DMS79 treated with DMSO at 0.1 percent for 48 hours (cell line): ENCODE measurements at regions not wholly inside any gene's neighbourhood (a gene's known extent, or its start where the extent isn't known, plus 50 kb on each side); places are given as distances from the start of the nearest gene placed in this dataset.
"Not testable (repeated sequence)": the region's sequence is repeated elsewhere in the genome, so short reads cannot be mapped to it uniquely, and the experiment has no call there.

ENCODE experiments used
- DNase-seq: peaks from one replicate; lab custom pipeline; 2025; lab: John Stamatoyannopoulos, UW

DNA sequence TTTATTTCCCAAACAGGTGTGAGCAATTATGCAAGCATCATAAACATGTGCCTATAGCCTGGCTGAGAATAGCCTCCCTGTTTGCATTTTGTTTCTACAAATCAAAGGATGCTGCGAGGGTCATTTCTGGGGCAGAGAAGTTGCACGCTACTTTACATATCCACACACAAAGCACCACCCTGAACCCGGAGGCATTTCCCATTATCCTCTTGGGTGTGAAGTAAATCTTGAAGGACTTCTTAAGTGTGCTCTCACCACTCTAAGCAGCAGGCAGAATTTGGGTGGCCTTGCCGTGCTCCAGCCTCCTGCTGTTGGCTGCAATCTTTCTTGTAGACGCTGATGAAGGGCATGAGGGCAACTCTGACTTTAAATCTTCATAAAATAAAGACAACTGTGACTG, 124.0 kb upstream of the TLE4 start:
- peak; percentile 12 for DNase-seq

DNA sequence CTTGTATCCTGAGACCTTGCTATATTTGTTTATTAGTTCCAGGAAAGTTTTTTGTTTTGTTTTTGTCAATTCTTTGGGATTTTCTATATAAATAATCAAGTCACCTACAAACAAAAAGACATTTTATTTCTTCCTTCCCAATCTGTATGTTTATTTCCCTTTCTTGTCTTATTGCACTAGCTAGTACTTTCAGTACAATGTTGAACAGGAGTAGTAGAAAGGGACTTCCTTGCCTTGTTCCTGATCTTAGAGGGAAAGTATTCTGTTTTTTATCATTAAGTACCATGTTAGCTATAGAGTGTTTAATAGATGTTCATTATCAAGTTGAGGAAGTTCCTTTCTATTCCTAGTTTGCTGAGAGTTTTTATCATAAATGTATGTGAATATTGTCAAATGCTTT, 119.5 kb upstream of the TLE4 start:
- no peak for DNase-seq

DNA sequence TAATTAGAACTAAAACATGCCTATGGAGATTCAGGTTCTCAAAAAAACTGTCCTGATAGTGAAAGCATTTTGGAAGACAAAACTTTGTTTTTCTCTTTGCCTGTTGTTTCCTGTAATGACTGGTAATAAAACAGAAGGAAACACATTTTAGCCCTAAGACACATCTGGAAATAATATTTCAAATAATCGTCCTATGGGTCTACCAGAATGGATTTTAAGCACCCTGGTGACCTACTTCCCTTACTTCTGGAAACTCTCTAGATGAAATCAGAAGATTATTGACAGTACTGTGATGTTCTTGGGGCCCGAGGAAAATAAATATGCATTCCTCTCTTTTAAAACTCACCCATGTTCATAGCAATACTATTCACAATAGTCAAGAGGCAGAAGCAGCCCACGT, 110.1 kb upstream of the TLE4 start:
- no peak for DNase-seq

DNA sequence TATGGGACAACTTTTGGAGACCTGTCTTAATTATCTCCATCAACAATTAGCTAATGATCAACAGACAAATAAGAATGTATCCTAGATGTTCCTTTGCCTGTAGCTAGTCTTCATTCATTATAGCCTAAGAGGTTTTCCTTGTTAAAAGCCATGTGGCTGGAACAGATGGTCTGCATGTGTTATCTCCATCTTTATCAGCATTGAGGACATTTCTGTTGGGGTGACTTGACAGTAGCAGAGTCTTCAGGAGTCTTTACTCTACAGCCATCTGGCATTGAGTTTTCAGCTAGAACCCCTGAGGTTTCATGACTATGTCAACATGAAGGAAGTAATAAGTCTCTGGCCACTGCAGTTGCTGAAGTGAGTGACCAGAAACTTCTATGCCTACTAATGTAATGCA, 106.6 kb upstream of the TLE4 start:
- DNase-seq, result no peak

DNA sequence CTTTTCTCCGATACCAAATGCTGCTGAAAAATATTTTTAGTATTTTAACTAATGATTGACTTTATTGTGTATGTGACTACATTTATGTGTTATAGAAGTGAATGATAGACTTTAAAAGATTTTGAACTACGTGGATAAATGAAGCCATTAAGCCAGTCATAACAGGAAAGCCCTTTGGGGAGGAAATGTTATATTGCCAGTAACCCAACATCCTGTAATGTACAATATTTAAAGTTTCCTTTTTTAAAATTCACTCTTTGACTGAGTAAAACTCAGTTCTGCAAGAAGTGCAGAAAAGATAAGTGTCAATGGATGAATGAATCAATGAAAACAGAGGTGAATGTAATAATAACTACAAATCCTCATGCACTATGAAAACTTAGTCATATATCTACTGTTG, 102.6 kb upstream of the TLE4 start:
- DNase-seq, result no peak

DNA sequence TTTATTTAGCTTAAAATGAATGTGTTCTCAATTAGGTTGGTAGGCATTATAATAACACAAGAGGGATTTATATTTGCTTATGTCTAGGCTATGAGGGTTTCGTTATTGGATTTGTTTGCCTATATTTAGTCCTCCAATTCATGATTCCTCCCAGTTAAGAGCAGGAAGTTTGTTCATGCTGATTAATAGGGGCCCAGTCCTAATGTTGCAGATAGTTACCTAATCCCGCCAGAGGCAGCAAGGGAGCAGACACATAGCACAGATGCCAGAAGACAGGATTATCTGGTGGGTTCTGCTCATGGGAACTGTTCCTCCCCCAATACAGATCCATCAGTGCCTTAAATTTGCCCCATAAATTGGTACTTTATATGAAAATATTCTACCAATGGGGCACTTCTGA, 100.8 kb upstream of the TLE4 start:
- no peak for DNase-seq

DNA sequence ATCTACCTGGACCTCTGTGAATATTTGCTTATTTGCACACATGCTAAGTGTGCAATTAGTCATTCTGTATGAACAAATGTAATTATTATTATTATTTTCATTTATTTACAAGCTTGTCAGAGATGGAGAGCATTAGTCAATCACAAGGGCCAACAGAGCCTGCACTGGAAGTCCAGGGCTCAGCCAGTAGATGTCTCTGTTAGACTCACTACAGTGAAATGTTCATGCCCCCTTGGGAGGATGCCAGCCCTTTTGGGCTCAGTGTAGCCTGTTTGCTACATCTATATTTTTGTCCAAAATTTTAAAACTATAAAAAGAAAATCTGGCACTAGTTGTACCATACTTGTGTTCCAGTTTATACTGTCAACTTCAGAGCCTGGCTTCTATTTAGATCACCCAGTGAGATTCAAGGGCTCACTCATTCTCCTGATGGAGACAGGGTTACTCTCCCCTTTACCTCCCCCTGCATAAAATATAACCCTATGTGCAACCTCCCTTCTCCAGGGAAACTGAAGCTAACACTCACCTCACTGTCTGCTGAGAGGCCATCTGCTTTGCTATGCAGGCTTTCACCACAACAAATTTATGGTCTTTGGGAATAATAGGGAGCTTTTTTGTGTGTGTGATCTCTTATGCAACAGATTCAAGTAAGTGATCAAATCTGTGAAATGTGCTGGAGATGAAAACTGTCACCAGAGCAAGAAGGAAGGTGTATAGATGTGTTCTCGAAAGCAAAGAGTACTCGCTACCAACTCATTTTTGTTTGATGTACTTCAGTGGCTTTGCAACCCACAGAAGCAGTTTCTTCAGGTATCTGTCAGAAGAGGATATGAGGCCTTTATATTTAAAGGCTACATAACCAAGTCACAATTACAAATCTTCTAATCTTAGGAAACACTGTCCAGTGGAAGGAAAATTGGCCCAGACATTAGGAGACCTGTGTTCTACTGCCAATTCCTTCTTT, 99.9 kb upstream of the TLE4 start:
- DNase-seq, result no peak

DNA sequence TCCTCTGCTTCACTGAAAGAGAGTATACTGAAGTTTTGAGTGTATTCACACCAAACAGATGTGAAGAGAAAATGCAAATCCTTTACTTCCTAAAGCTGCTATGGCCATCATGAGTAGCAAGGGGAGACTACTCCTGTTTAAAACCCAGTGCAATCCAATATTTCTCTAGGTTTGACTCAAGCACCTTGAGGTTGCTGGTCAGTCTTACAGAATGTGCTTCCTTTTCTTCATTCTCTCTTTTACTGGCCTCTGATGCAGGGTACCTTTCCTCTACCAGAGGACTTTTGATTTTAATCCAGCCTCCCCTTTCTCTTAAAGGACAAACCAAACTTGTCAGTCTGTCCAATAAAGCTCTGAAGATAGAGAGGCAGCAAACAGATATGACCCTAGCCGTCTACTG, 98.1 kb upstream of the TLE4 start:
- DNase-seq, result no peak

DNA sequence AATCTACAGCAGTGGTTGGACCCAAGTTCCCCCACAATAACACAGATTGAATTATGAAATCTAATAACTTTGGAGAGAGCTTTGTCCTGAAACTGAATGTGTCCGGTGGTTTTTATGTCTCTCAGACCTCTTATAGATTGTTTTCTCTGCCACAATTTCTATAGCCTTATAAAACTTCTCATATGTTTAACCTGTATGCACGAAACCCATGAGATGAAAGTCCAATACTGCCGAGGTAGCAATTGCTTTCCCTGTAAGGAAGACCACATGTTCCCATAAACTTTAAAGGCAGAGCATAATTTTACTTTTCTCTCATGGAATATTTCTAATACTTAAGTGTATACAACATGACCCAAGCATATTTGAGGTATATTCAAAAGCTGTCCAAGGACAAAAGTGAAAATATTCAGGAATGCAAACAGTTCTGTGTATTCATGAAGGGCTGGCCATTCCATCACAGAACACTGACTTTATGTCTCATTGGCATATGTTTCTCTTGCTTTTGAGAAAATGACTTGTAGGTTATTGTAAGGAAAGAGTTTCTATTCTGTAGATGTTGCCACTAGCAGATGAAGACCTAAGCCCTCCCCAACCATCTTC, 94.4 kb upstream of the TLE4 start:
- DNase-seq, result no peak

DNA sequence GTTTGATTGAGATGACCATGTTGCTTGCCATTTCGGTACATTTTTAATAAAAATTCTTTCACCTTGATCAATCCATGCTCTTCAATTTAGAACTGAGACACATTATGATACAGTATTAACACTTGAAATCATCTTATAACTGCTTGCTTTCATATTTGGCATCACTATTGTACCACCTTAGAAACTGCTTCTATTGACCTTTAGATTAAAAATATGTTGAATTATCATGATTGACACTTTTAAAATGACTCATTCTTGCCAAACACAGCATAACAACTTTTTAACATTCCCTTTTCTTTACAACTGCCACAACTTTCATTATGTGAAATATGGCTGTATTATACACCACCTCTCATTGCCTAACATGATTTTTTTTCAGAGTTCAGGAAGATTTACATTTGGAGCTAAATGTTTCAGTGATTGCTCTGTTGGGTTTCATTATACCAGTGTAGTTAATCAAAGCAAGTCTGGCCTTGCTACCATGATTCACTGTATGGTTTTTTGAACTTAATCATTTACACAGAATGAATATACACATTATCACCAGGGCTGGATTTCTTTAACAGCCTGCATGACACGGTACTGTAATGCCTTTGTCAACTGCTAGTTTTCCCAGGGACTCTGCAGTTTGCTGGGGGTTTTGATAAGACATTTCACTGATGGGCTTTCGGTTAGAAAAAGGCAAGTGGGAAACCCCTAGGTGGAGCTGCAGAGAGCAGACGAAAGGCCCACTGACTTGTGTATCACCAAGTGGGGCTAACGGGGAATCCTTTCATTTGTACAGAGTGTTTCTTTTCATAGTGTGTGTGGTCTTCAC, 93.6 kb upstream of the TLE4 start:
- DNase-seq, result no peak

DNA sequence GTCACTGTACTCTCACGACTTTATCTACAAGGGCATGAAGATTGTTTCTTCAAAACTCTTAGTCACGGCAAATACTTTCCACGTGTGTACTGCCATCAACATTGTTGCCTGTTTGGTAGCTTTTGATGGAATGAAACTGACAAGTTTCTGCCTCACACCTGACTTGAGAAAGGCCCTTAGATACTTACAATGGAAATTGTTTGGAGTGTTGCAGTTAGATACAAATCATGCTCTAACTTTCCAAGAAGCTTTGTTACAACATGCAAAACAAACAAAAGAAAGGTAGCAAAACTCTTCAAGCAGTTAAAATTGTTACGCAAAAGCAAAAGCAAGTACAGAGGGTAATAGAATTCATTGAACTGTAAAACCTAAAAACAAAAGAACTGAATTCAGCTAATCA, 91.1 kb upstream of the TLE4 start:
- DNase-seq, result no peak

DNA sequence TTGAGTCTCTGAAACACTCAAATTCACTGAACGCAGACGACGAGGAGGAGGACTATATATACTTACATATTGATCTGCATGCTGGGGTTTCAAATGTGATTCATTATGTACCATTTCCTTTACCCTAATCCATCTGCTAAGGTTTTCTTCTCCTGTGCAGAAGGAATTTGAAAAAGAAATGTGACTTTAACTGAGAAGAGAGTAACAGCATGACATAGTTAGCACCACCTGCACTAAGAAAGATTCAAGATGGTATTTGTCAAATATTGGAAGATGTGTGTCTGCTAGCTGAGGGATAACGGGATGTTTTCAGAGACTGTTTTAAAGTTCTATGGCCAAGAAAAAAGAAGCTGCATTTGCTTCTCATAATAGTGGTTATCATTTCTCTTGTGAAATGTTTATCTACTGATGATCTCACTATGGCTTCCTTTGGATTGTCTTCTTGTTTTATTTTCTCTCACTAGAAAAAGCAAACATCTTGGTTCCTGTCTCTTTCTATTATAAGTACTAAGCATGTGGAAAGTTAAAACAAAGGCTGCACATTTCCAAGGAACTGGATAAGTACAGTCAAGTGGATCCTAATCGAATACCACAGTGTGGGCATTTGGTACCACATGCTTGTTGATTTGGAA, 89.8 kb upstream of the TLE4 start:
- DNase-seq, result no peak

DNA sequence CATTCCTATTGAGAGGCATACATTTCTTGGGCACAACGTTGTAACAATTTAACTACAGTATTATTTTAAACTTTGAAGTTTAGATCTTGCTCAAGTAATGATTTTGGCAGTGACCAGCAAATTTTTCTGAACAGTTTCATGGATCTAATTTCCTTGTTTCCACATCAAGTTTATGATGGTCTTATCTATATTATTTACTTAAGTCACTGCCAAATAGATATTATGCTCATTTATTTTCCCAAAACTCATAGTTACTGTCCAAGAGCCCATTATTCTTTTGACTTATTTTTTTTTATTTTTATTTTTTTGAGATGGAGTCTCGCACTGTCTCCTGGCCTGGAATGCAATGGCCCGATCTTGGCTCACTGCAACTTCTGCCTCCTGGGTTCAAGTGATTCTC, 86.5 kb upstream of the TLE4 start:
- DNase-seq, result no peak

DNA sequence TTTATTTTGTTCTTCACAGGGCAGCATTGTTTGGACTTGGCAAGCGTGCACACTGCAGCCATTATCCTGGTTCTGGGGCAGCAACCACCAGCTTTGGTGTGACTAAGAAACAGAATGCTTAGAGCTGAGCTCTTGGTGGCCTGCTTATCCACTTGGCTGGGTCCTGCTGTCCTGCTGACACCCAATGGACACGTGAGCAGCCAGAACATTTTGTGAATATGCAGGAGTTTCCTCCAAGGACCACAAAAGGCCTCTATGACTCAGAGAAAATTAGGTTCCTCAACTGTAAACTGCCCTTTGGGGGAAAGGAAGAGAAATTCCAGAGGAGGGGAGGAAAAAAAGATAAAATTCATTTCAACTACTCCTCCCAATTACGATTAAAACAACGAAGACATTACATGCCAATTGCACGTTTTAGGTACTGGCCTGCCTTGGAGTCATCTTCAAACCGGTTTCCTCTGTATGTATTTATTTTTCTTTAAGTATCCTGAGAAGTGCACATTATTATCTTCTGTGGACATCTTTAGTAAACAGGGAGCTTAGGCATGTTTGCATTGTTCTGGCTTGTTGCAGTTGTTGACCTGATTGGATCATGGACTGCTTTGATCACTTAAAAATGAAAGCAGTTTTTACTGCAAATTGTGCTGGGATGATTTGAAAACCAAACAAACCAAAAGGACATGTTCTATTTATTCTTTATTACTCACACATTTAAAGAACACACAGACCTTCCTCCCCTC, 82.3 kb upstream of the TLE4 start:
- no peak for DNase-seq

DNA sequence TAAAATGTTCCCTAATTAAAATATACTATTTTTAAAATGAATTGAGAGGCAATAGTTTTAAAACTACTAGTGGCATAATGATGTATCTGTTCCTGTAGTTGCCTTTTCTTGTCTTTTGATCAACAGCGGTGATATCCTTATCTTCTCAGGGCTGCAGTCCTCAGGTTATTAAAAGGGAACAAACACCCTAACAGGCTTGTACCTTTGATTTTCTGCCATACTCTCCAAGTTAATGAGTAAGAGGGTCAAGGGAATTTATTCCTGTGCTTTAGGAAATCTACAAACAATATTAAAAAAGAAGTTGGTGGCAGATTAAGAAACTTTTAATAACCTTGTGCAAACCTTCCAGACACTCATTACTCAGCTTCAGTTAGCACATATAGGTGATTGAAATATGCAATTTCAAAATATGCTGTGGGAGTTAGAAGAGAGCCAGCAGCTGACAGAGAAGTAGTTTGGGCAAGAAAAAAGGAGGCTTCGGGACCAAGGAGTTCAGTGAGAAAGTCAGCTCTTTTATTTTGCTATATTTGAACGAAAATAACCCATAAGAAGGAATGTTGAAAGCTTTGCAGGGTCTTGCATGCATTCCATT, 81.0 kb upstream of the TLE4 start:
- no peak for DNase-seq

DNA sequence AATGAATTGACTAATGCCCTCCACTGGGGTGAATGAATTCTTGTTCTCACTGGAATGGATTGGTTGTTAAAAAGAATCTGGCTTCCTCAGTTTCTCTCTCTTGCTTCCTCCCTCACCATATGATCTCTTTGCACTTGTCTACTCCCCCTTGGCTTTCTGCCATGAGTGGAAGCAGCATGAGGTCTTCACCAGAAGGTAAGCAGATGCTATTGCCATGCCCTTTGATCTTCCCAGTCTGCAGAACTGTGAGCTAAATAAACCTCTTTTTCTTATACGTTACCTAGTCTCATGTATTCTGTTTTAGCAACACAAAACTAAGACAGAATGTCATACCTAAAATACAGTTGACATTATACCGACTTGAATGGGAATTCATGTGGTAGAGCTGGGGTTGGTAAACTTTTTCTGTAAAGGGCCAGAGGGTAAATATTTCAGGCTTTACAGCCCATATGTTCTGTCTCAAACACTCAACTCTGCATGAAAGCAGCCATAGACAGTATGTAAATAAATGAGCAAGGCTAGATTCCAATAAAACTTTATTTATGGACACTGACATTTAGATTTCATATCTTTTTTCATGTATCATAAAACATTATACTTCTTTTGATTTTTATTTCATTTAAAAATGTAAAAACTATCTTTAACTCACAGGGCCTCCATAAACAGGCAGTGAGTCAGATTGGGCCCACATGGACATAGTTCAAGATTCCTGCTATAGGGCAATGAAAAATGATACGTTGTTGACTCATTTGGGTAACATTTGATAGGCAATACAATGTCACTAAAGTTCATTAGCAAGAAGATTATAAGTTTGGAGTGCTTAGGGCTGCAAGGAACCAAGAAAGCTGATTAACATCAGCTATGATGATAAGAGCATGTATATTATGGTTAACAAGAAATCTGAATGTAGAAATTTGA, 79.4 kb upstream of the TLE4 start:
- no peak for DNase-seq

DNA sequence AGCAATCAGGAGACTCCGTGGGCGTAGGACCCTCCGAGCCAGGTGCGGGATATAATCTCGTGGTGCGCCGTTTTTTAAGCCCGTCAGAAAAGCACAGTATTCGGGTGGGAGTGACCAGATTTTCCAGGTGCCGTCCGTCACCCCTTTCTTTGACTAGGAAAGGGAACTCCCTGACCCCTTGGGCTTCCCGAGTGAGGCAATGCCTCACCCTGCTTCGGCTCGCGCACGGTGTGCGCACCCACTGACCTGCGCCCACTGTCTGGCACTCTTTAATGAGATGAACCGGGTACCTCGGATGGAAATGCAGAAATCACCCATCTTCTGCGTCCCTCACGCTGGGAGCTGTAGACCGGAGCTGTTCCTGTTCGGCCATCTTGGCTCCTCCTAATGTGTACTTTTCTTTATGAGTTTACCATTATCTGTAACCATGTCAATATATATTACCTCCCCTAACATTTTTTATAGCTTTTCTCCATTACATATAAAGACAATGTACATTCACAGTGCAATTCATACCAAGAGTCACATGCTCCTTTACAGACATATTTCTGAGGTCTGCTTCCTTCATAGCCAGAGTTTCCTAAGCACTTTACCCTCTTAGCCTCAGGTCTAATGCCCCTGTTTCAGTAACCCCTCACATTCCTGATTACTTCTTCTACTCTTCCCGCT, 71.4 kb upstream of the TLE4 start:
- not testable (repeated sequence) for DNase-seq

DNA sequence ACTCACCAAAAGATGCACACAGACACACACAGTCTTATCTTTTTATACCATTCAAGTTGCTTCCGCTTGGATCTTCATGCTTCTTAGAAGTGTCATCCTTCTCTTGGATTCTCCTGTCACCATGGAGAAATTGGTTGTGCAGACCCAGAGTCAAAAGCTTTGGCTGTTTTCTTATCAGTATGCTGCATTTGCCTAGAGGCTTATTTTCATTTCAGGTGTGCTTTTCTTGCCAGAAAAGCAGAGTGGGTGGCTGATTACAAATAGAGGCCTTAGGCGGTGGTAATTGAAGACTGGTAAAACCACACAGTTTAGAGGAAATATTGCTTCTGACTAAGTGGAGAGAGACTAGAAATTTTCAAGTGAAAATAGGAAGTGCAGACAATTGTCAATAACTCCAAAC, 70.2 kb upstream of the TLE4 start:
- no peak for DNase-seq

DNA sequence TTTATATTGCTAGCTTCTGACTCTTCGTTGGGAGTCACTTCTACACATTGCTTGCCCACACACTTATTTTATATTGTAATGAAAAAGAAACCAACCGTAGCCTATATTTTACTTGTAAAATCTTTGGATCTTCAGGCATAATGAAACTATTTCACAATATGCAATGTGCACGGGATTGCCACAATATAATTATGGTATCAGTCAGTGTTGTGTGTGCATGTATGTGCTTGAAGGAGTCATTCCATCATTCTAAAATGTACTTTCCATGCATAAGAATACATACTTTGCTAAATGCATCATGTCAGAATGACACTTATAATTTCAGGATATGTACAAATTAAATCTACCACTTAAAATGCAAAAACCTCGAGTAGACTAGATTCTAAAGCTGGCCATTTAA, 64.0 kb upstream of the TLE4 start:
- no peak for DNase-seq

DNA sequence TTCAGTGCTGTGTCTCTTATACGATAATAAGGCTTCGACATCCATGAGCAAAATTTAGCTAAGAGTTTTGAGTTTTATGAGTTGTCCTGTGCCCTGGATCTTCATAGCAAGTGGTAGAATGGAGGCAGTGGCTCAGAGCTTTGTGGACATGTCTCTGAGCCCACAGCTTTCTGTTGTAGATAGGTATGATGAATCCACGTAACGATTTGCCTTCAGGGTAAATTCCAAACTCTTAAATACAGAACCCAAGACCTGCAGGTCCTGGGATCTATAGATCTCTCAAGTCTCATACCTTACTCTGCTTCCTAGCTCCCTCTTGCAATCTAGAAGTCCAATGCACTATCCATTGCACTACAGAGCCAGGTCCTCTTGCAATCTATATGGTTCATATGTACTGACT, 59.5 kb upstream of the TLE4 start:
- no peak for DNase-seq
